ENCODE measurements at regions not wholly inside any gene's neighbourhood (a gene's known extent, or its start where the extent isn't known, plus 50 kb on each side); places are given as distances from the start of the nearest gene placed in this dataset.

- H3K36me3 ChIP-seq (ENCODE audit: control insufficient read depth, insufficient read depth, low read length): no peaks in the 10 kb centered on the region
- H3K4me3 ChIP-seq (replicated peaks; ENCODE audit: low read depth, low read length): no peak overlapping the region
- no peak for TF ChIP-seq CTCF (IDR thresholded peaks at IDR 0.05; ENCODE audit: insufficient read depth, low read length, poor library complexity, severe bottlenecking)
- no peaks in the 10 kb centered on the region for H3K27me3 ChIP-seq (replicated peaks; ENCODE audit: control insufficient read depth, insufficient read depth, low read length)
- no peak for DNase-seq (ENCODE audit: extremely low read depth, insufficient read length)
These were observed 122.5 kb upstream of the FGF3 start for GRCh38 chr11:69941546-69942332.

- no peak for DNase-seq (ENCODE audit: extremely low read depth, insufficient read length)
- no peak for TF ChIP-seq CTCF (IDR thresholded peaks at IDR 0.05; ENCODE audit: insufficient read depth, low read length, poor library complexity, severe bottlenecking)
These were observed 123.2 kb upstream of the FGF3 start for GRCh38 chr11:69942333-69942820.

GRCh38 chr11:69943066-69943465, 123.8 kb upstream of the FGF3 start:
- TF ChIP-seq CTCF (IDR thresholded peaks at IDR 0.05; ENCODE audit: insufficient read depth, low read length, poor library complexity, severe bottlenecking): peak; percentile 18
- Histone ChIP-seq H3K4me3 (replicated peaks; ENCODE audit: low read depth, low read length) (no peak overlapping the region), H3K36me3 (ENCODE audit: control insufficient read depth, insufficient read depth, low read length) (no peaks in the 10 kb centered on the region), H3K27me3 (replicated peaks; ENCODE audit: control insufficient read depth, insufficient read depth, low read length) (no peaks in the 10 kb centered on the region)
- DNase-seq (ENCODE audit: extremely low read depth, insufficient read length): no peak

More at GRCh38 chr11:69942333-69942820, 123.2 kb upstream of the FGF3 start:
- no peak overlapping the region for H3K4me3 ChIP-seq (replicated peaks; ENCODE audit: low read depth, low read length)
- no peaks in the 10 kb centered on the region for H3K36me3 ChIP-seq (ENCODE audit: control insufficient read depth, insufficient read depth, low read length)
- no peaks in the 10 kb centered on the region for H3K27me3 ChIP-seq (replicated peaks; ENCODE audit: control insufficient read depth, insufficient read depth, low read length)

GRCh38 chr11:69943506-69943905, 124.3 kb upstream of the FGF3 start:
- no peak for DNase-seq (ENCODE audit: extremely low read depth, insufficient read length)
- Histone ChIP-seq H3K27me3 (replicated peaks; ENCODE audit: control insufficient read depth, insufficient read depth, low read length) (no peaks in the 10 kb centered on the region), H3K36me3 (ENCODE audit: control insufficient read depth, insufficient read depth, low read length) (no peaks in the 10 kb centered on the region), H3K4me3 (replicated peaks; ENCODE audit: low read depth, low read length) (no peak overlapping the region)
- no peak for TF ChIP-seq CTCF (IDR thresholded peaks at IDR 0.05; ENCODE audit: insufficient read depth, low read length, poor library complexity, severe bottlenecking)

GRCh38 chr11:69944146-69944795, 125.1 kb upstream of the FGF3 start:
- Histone ChIP-seq H3K27me3 (replicated peaks; ENCODE audit: control insufficient read depth, insufficient read depth, low read length) (no peaks in the 10 kb centered on the region), H3K36me3 (ENCODE audit: control insufficient read depth, insufficient read depth, low read length) (no peaks in the 10 kb centered on the region), H3K4me3 (replicated peaks; ENCODE audit: low read depth, low read length) (no peak overlapping the region)
- no peak for DNase-seq (ENCODE audit: extremely low read depth, insufficient read length)
- TF ChIP-seq CTCF (IDR thresholded peaks at IDR 0.05; ENCODE audit: insufficient read depth, low read length, poor library complexity, severe bottlenecking): no peak
